ENCODE measurements at regions not wholly inside any gene's neighbourhood (a gene's known extent, or its start where the extent isn't known, plus 50 kb on each side); places are given as distances from the start of the nearest gene placed in this dataset.

GRCh38 chr5:15124461-15124860 is 252.9 kb upstream of the ANKH start:
- TF ChIP-seq POLR2A (IDR thresholded peaks at IDR 0.05) (no peak), CTCF (IDR thresholded peaks at IDR 0.05) (no peak), POLR2AphosphoS5 (IDR thresholded peaks at IDR 0.05) (no peak)
